HG02852 (cell line): ENCODE measurements at regions not wholly inside any gene's neighbourhood (a gene's known extent, or its start where the extent isn't known, plus 50 kb on each side); places are given as distances from the start of the nearest gene placed in this dataset.

Source experiments
- ATAC-seq: cut with Tn5 transposase; IDR thresholded peaks from one replicate; pipeline ENCODE4 v1.9.1; 2021; ENCODE audit warnings: mild to moderate bottlenecking, moderate library complexity; ENCODE audit not compliant: unreplicated experiment

DNA sequence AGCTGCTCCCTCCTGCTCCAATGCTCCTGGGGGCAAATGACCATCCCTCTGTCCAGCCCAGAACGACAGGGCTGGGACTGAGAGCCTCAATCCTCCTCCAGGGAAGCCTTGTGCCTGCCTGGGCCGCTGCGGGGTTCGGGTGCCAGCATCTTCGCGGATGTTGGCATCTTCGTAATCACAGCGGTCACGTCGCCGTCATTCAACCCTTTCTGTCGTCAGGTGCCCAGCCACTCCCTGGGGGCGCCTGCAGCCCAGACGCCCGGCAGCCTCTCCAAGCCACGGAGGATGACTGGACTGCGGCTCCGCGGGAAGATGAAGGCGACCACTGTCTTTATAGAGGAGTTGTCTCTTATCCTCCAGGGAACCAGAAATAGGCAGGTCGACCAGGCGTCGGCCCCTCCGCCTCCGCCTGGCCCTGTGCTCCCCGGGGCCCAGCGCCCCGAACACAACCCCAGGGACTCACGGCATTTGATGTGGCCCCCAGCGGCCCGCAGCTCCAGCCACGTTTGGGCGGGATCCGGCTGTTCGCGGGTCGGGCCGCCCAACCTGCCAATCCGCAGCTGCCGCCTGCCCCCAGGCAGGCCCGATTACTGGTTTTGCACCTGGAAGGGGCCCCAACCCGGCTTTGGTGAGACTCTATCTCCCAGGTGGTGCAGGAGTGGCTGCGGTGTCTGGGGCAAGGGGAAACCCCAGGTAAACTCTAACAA lies 113.9 kb downstream of the THNSL2 start:
- ATAC-seq, result no peak

DNA sequence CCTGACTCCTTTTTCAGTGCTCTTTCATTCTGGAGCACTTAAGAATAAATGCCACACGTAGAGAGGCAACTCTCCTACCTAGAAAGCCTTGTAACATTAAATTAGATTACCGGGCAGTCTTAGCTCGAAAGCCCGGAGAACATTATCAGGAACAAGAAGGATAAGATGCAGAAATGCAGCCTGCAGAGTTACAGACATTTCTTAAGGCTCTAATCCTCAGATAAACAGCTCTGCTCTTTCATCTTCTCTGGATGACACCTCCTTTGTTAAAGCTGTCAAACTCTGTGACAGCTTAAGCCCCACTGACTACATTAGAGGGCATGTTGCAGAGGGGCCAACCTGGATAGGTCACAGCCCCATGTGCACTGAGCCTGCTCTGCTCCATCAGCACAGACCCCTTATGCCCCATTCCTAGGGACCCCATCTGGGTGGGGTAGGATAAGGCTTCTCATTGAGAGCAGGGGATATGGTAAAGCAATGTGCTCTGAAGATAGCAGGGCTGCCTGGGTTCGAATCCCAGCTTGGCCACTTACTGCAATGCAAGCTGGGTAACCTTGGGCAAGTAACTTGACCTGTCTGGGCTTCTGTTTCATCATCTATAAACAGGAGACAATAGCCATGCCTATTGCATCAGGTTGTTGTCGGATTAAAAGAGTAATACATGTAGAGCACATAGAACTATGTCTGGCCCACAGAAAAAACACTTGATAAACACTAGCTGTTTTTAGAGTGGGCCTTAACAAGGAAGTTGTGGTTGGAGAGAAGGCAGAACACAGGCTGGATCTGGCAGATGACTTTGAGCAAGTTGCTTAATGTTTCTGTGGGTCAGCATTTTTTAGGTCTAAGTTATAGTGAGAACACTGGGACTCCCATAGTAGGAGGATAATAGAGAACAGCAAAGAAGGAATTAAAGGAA lies 111.4 kb downstream of the THNSL2 start:
- no peak for ATAC-seq

DNA sequence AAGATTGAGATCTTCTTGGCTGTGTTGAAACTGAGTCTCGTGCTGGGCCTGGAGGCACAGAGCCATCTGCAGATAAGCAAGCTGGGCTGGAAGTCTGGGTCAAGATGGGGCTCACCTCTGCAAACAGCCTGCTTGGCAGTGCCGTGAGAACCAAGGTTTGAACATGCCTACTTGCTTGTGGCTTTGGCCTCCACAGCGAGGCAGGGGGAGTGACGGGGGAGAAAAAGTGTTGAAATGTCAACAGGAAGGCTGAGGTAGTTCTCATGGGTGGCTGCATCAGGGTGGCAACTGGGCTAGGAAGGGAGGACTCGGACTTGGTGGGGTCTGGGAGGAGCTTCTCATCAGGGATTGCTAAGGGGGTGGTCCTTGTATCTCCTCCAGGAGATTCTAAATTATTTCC lies 99.7 kb downstream of the THNSL2 start:
- ATAC-seq, result no peak

DNA sequence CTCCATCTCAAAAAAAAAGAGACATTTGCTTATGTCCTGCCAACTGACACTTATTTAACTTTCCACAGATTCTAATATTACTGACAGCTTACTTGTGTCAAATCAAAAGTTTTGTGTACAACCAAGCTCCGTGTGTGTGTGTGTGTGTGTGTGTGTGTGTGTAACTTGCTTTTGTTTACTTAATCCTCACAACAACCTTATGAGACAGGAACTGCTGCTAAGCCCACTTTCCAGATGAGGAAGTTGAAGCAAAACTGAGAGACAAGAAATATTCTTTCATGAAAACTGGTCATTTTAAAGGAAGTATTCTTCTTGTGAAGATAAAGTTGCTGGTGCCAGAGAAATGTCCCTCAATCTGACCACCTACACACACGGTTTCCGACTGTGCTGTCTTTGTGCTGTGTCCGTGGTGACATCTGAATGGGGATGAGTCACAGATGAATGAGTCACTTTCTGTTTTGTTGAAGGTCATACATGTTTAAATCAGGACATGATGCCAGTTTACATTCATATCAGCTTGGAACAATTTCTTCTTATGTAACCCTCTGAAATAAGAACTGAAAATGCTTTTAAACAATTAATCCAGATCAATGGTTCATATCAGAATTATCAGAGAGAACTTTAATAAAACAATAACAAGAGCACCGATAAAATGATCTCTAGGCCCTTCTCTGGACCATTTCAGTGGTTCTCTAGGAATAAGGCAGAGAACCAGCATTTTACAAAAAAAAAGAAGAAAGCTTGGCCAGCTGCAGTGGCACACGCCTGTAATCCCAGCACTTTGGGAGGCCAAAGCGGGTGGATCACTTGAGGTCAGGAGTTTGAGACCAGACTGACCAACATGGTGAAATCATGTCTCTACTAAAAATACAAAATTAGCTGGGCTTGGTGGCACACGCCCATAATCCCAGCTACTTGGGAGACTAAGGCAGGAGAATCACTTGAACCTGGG lies 95.5 kb downstream of the THNSL2 start:
- ATAC-seq, result no peak

DNA sequence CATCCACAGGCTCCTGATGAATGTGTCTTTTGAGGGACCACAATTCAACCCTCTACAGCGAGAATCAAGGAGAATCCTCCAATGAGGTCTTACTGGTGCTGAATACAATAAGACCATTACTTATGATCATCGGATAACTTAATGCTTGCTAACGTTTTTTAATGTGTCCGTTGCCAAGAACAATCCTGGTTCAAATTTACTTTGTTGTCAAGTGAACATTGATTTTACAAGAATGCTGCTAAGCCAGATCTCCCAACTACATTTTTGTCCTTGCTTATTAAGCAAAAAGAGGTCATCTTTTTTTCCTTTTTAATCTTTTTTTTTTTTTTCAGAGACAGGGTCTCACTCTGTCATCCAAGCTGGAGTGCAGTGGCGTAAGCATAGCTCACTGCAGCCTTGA lies 93.7 kb downstream of the THNSL2 start:
- ATAC-seq, result no peak

DNA sequence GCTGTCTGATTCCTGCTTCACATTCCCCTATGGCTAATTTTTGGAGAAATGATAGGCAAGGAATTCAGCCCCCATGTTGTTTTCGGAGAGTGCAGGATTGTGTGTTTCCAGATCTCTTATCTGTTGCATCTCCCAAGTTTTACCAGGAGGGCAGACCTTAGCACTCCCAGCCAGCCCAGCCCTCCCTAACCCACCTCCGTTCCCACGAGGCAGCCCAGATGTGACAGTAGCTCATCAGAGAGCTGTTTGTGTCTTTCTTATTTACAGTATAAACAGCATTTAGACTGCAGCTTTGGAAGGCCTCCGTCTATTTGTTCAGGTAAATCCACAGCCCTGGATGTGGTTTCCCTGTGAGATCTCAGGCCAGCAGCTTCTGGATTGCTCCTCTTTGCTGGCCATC lies 91.6 kb downstream of the THNSL2 start:
- ATAC-seq, result no peak

DNA sequence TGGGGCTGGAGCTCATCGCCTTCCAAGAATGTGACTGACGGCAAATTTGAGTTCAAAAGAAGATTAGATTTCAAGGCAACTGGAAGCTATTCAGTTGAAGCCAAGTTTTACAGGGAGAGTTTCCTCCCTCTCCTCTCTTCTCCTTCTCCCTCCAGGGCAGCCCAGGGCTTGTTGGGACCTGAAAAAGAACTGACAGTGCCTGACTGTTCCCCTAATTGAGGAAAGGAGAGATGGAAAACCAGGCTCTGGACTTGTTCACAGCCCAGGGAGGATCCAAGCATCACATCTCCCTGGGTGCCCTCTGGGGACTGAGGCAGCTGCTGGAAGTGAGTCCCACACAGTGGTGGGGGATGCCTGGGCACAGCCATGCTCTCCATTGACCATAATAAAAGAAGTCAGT lies 88.1 kb downstream of the THNSL2 start:
- ATAC-seq, result no peak

DNA sequence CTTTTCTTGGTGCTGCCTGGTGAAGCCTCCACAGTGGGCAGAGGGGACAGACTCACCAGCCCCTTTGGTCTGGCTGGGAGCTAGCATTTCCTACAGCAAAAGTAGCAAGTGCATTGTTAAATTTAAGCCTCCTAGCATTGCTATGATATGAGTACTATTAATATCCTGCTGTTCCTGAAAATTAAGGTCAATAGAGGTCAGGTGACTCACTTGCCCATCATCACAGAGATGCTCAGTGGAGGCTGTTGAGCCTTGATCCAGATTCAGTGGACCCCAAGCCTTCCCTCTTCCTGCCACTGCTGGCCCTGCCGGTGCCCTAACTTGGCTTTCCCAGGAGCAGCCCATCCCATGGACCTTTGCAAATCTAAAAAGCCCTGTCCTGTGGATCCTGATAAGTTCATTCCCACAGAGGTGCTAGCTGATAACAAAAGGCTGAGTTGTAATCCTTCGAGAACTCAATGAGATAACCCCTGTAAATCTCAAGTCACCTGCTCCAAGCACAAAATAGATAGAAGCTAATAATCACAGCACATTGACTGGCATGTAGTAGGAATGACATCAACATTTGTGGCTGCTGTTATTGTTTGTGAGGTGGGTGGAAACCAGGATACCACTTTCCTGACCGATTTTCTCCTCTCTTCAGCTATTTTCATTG lies 84.4 kb downstream of the THNSL2 start:
- ATAC-seq, result no peak

DNA sequence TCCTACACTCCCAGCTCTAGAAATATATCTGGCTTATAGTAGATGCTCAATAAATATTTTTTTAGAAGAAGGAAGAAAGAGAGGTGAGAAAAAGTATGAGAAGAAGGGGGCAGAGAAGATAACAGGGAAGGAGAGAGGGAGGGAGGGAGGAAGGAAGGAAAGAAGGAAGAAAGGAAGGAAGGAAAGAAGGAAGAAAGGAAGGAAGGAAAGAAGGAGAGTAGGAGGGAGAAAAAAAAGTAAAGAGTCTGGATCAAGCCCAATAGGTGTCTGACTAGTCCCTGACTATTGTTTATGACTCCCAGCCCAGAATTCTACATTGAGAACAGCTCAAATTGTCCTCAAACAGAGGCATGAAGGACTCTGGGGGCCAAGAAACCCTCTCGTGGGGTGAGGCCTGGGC lies 83.9 kb downstream of the THNSL2 start:
- no peak for ATAC-seq

DNA sequence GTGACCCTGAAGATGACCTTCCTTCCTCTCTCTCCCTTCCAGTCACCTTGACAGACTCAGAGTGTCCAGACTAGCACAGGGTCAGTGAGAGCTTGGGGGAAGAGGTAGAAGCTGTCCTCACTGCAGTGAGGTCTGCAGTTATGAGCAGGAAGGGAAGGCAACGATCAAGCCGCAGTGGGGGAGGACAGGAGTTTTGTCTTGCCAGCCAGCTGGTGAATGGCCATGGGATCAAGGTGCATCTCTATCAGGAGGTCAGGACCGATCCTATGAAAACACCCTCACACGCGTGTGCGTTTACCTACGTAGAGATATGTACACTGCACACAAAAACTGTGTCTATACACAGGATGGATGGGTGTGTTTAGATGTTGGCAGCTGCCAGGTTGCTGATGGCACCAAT lies 83.2 kb downstream of the THNSL2 start:
- no peak for ATAC-seq

DNA sequence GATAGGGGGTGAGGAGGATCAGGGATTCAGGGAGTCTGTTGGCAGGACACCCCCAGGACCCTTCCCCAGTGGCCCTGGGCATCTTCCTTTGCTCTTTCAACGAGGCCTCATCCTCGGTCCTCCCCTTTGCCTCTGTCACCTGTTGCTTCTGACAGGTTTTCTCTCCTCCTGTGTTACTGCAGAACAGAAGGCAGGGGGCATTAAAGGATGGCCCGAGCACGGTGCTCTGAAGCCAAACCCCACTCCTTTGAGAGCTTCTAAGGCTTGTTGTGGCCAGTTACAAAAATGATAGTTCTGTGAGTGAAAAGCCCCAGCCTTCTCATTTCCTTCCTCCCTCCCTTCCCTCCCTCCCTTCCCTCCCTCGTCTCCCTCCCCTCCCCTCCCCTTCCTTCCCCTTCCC lies 82.5 kb downstream of the THNSL2 start:
- ATAC-seq, result no peak

DNA sequence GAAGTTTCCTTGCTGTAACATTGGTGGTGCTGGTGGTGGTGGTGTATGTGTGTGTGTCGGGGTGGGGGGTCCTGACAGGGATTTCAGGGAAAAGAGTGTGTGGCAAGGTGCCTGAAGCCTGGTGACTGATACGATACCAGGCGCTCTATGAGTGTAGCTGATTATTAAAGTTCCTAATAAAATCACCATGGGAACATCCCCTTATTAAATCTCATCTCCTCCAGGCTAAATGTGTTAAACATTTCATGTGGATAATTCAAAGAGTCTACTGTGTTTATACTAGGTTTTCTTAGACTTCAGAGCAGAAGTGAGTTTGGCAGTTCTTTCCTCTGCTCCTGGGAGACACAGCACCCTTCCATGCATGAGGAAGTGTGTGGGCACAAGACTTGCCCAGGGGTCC lies 82.0 kb downstream of the THNSL2 start:
- no peak for ATAC-seq

DNA sequence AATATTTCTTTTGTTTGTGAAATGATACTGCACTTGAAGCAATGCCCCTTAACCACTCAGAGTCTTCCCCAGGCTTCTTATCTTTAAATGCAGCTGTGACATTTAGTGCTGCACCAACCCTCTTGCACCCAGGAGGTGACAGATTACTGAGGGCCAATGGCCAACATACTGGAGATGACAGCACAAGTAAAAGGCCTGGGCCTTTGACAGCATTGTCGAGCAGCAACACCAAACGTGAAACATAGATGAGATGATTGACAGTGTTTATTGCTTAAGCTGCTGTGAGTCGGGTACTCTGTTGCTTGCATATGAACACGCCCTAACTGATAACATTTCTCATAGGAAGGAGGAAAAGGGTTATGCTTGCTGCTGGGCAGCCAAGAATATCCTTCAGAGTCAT lies 80.3 kb downstream of the THNSL2 start:
- no peak for ATAC-seq

DNA sequence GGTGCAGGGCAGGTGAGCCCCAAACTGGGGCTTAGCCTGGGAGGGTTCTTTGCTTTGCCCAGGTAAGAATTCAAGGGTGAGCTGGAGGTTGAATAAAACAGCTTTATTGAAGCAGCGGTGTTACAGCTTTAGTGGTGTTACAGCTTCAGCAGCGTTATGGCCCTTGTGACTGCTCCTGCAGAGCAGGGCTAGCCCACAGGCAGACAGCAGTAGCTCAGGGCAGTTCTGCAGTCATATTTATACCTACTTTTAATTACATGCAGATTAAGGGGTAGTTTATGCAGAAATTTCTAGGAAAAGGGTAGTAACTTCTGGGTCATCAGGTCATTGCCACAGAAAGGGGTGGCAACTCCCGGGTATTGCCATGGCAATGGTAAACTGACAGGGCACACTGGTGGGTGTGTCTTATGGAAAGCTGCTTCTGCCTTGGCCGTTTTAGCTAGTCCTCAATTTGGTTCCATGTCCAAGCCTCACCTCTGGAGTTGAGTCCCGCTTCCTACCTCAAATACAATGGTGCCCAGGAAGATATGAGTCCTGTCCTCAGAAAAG lies 78.2 kb downstream of the THNSL2 start:
- ATAC-seq, result no peak

DNA sequence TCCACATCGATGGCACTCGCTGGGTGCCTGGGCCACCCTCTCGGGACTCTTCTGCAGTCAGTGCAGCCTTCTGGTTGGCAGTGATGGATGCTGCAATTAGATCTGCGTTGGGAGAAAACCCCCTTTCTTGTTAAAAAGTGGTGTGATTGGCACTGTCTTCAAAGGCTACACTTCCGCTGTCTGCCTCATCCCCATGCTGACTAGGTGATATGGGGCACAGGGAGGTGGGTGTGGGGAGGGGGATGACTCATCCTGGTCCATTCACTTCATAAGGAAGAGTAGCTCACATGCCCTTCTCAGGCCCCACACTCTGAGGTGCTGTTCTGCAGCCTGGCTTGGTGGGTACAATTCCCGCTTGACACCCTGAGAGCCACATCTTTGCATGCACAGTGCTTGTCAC lies 77.4 kb downstream of the THNSL2 start:
- no peak for ATAC-seq

DNA sequence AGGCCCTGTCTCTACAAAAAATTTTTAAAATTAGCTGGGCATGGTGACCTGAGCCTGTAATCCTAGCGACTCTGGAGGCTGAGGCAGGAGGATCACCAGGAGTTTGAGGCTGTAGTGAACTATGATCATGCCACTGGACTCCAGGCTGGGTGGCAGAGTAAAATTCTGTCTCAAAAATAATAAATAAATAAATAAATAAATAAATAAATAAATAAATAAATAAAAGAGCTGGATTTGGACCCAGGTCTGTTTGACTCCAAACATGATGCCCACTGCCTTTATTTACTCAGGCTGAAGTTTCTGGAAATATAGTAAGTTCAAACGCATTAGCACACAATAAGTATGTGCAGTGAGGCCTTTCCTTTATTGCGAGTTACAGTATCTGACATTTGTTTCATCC lies 75.0 kb downstream of the THNSL2 start:
- ATAC-seq, result no peak

DNA sequence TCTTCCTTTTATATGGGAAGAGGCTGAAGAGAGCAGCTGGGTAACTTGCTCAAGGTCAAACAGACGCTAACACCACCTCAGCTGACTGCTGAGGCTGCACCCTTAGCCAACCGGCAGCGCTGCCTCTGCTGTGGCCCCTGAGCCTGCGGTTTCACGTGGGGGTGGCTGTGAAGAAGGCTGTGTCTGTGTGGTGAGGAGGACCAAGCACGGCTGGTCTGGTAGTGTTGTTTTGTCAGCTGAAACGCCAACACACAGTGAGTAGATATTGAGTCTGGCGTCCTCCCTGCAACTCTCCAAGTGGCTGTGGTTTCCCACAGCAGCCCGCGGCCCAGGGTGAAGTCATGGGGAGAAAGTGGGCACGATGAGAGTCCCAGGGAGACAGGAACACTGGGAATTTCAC lies 69.6 kb downstream of the THNSL2 start:
- no peak for ATAC-seq

DNA sequence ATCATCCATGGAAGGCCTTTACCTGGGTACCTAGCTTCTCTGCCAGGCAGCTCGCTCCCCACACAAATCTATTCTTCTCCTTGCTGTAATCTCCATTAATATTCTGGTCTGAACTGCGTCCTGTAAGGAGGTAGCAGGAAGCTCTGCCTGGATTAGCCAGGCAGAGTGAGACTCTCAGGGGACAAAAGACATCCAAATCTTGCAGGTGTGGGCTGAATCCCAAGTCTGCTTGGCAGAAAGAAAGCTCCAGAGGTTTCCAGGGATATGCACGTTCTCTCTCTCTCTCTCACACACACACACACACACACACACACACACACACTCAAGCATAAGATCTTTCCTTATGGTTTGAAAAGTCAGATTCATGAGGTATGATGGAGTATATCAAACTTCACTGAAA lies 66.5 kb downstream of the THNSL2 start:
- ATAC-seq, result no peak
